H9 (cell line): ENCODE measurements at regions not wholly inside any gene's neighbourhood (a gene's known extent, or its start where the extent isn't known, plus 50 kb on each side); places are given as distances from the start of the nearest gene placed in this dataset.

Source experiments
- DNase-seq: peaks from one replicate; pipeline ENCODE4 v3.0.0-alpha.2; 2017
- H2AFZ ChIP-seq: one replicate; pipeline ENCODE4 v1.6.1; 2013; ENCODE audit warnings: mild to moderate bottlenecking, low read length, control low read depth, moderate library complexity
- H2AK5ac ChIP-seq: 2 replicates; pipeline ENCODE4 v1.6.1; 2013; ENCODE audit warnings: low read length, control low read depth, mixed read lengths; ENCODE audit not compliant: insufficient read length
- H2BK120ac ChIP-seq: one replicate; pipeline ENCODE4 v1.6.1; 2013; ENCODE audit warnings: low read depth, mild to moderate bottlenecking, low read length, control low read depth, inconsistent platforms; ENCODE audit not compliant: poor library complexity, severe bottlenecking
- H2BK12ac ChIP-seq: 2 replicates; pipeline ENCODE4 v1.6.1; 2013; ENCODE audit warnings: low read length, control low read depth, mixed read lengths, low read depth; ENCODE audit not compliant: insufficient read length
- H2BK15ac ChIP-seq: 2 replicates; pipeline ENCODE4 v1.6.1; 2013; ENCODE audit warnings: low read depth, low read length, control low read depth
- H2BK20ac ChIP-seq: one replicate; pipeline ENCODE4 v1.6.1; 2013; ENCODE audit warnings: low read depth, mild to moderate bottlenecking, low read length, control low read depth, inconsistent platforms; ENCODE audit not compliant: poor library complexity, severe bottlenecking
- H2BK5ac ChIP-seq: 2 replicates; pipeline ENCODE4 v1.6.1; 2013; ENCODE audit warnings: low read length, control low read depth, mixed read lengths; ENCODE audit not compliant: insufficient read length
- H3K14ac ChIP-seq: 2 replicates; pipeline ENCODE4 v1.6.1; 2013; ENCODE audit warnings: low read length, control low read depth; ENCODE audit not compliant: insufficient read depth
- H3K18ac ChIP-seq: 2 replicates; pipeline ENCODE4 v1.6.1; 2013; ENCODE audit warnings: low read depth, mild to moderate bottlenecking, mixed read lengths, low read length, control low read depth; ENCODE audit not compliant: insufficient read length
- H3K23ac ChIP-seq: 2 replicates; pipeline ENCODE4 v1.6.1; 2013; ENCODE audit warnings: low read length, control low read depth, mixed read lengths, low read depth; ENCODE audit not compliant: insufficient read length
- H3K23me2 ChIP-seq: 2 replicates; pipeline ENCODE4 v1.6.1; 2013; ENCODE audit warnings: low read depth, mild to moderate bottlenecking, mixed read lengths, low read length, control low read depth; ENCODE audit not compliant: insufficient read length, poor library complexity, severe bottlenecking
- H3K27ac ChIP-seq: 2 replicates; pipeline ENCODE4 v1.5.1; 2013; ENCODE audit warnings: low read length, control low read depth, mixed read lengths, low read depth; ENCODE audit not compliant: insufficient read length
- H3K27me3 ChIP-seq: 2 replicates; pipeline ENCODE4 v1.6.1; 2013; ENCODE audit warnings: low read length, control low read depth, inconsistent platforms; ENCODE audit not compliant: insufficient read depth
- H3K4ac ChIP-seq: 2 replicates; pipeline ENCODE4 v1.6.1; 2013; ENCODE audit warnings: low read depth, mild to moderate bottlenecking, control low read depth, inconsistent platforms, low read length, moderate library complexity
- H3K4me1 ChIP-seq: 2 replicates; pipeline ENCODE4 v1.6.1; 2013; ENCODE audit warnings: low read length, control low read depth, inconsistent platforms; ENCODE audit not compliant: insufficient read depth
- H3K4me2 ChIP-seq: 2 replicates; pipeline ENCODE4 v1.6.1; 2013; ENCODE audit warnings: low read length, control low read depth, mixed read lengths; ENCODE audit not compliant: insufficient read length, insufficient read depth
- H3K56ac ChIP-seq: 2 replicates; pipeline ENCODE4 v1.6.1; 2013; ENCODE audit warnings: low read depth, mild to moderate bottlenecking, mixed read lengths, low read length, control low read depth; ENCODE audit not compliant: insufficient read length
- H3K79me1 ChIP-seq: 2 replicates; pipeline ENCODE4 v1.6.1; 2013; ENCODE audit warnings: low read depth, mild to moderate bottlenecking, moderate library complexity, low read length, control low read depth, inconsistent platforms; ENCODE audit not compliant: insufficient read depth, poor library complexity, severe bottlenecking
- H3K79me2 ChIP-seq: 2 replicates; pipeline ENCODE4 v1.6.1; 2013; ENCODE audit warnings: low read length, control low read depth, inconsistent platforms; ENCODE audit not compliant: insufficient read depth
- H3K9ac ChIP-seq: 2 replicates; pipeline ENCODE4 v1.6.1; 2013; ENCODE audit warnings: low read length, control low read depth, mixed read lengths; ENCODE audit not compliant: insufficient read length; ENCODE audit errors: extremely low read depth
- H3K9me3 ChIP-seq: one replicate; pipeline ENCODE4 v1.6.1; 2013; ENCODE audit warnings: low read depth, low read length, inconsistent platforms; ENCODE audit not compliant: control insufficient read depth
- H3T11ph ChIP-seq: one replicate; pipeline ENCODE4 v1.6.1; 2013; ENCODE audit warnings: mild to moderate bottlenecking, low read length, control low read depth, inconsistent platforms
- H4K20me1 ChIP-seq: one replicate; pipeline ENCODE4 v1.6.1; 2013; ENCODE audit not compliant: control insufficient read depth, insufficient read length, insufficient read depth
- H4K5ac ChIP-seq: 2 replicates; pipeline ENCODE4 v1.6.1; 2013; ENCODE audit warnings: low read depth, mild to moderate bottlenecking, mixed read lengths, low read length, control low read depth; ENCODE audit not compliant: insufficient read length
- H4K8ac ChIP-seq: replicated peaks from 2 replicates; pipeline ENCODE4 v1.6.1; 2013; ENCODE audit warnings: low read length, control low read depth, mixed read lengths, low read depth; ENCODE audit not compliant: insufficient read length
- H4K91ac ChIP-seq: 2 replicates; pipeline ENCODE4 v1.6.1; 2013; ENCODE audit warnings: low read depth, mild to moderate bottlenecking, moderate library complexity, mixed read lengths, low read length, control low read depth; ENCODE audit not compliant: insufficient read length
- H3K27ac Mint-ChIP-seq, 3 experiments: 2 replicates in 2 of 3; 3 replicates in 1 of 3; pipeline ENCODE4 v1.8.0; 2020 to 2021; ENCODE audit warnings: mixed read lengths in 3 of 3, mild to moderate bottlenecking in 1 of 3, moderate library complexity in 1 of 3
- H3K27me3 Mint-ChIP-seq: 2 replicates; pipeline ENCODE4 v1.8.0; 2021; ENCODE audit warnings: low read depth, mild to moderate bottlenecking, moderate library complexity, mixed read lengths
- H3K36me3 Mint-ChIP-seq, 3 experiments: 2 replicates in 2 of 3; 3 replicates in 1 of 3; pipeline ENCODE4 v1.8.0; 2020 to 2021; ENCODE audit warnings: low read depth in 3 of 3, mixed read lengths in 3 of 3; ENCODE audit not compliant: insufficient read depth in 1 of 3
- H3K4me1 Mint-ChIP-seq, 2 experiments: 2 replicates each; pipeline ENCODE4 v1.8.0; 2020; ENCODE audit warnings: mixed read lengths in 2 of 2
- H3K4me3 Mint-ChIP-seq, 2 experiments: 2 replicates in 1 of 2; 3 replicates in 1 of 2; pipeline ENCODE4 v1.8.0; 2020 to 2021; ENCODE audit warnings: mild to moderate bottlenecking in 2 of 2, mixed read lengths in 2 of 2, moderate library complexity in 1 of 2
- H3K9me3 Mint-ChIP-seq, 2 experiments: 2 replicates in 1 of 2; 3 replicates in 1 of 2; pipeline ENCODE4 v1.8.0; 2020; ENCODE audit warnings: mild to moderate bottlenecking in 2 of 2, mixed read lengths in 2 of 2, moderate library complexity in 1 of 2
- CTCF ChIP-seq: fragments of 200-600 bp; sonication (generic); conservative IDR thresholded peaks from 3 replicates; pipeline ENCODE4 v1.8.0; 2021; ENCODE audit warnings: antibody characterized with exemption, mild to moderate bottlenecking
- WGBS: extraction: QIAGEN DNeasy Blood & Tissue Kit; methylation state at CpG from one replicate; pipeline ENCODE4 v1.1.7; 2013; ENCODE audit warnings: missing lambda C conversion rate, low lambda C conversion rate, mixed read lengths; ENCODE audit not compliant: insufficient read length; ENCODE audit errors: extremely low coverage; 5-methylcytosine and 5-hydroxymethylcytosine counted together

DNA sequence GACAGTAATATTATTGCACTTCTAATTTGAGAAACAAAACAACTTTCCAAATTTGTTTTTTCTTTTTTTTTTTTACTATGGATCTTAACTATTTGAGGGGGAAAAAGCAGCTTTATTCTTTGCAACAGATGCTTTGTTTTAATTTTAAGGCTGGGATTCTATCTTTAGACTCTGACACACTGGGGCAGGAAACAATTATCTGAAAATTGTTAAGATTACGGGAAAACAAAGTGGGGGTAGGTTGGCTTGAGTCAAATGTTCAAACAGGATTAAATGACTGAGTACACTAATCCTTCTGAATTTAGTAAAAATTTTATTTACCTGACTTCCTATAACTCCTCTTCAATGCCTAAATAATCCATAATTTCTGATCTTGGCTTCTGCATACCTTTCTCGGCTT lies 543.2 kb downstream of the SLITRK6 start:
- no peak for DNase-seq
- Histone ChIP-seq H3K79me1 (no peaks in the 10 kb centered on the region), H3K14ac (no peak overlapping the region), H3K9me3 (no peaks in the 10 kb centered on the region), H3K23me2 (no peaks in the 10 kb centered on the region), H3K56ac (no peak overlapping the region), H2BK15ac (no peak overlapping the region), H3K18ac (no peak overlapping the region), H4K5ac (no peak overlapping the region), H3K4me1 (no peaks in the 10 kb centered on the region), H2BK120ac (no peak overlapping the region), H2AK5ac (no peak overlapping the region), H2BK12ac (no peak overlapping the region), H3K4ac (no peak overlapping the region), H3K23ac (no peak overlapping the region), H3K79me2 (no peaks in the 10 kb centered on the region), H4K8ac (no peak overlapping the region), H3K27ac (no peak overlapping the region), H4K20me1 (no peaks in the 10 kb centered on the region), H4K91ac (no peak overlapping the region), H3K9ac (no peak overlapping the region), H2BK5ac (no peak overlapping the region), H2AFZ (no peak overlapping the region), H3T11ph (no peak overlapping the region), H3K27me3 (no peaks in the 10 kb centered on the region), H2BK20ac (no peak overlapping the region), H3K4me2 (no peak overlapping the region)
- WGBS: no CpG with 5 or more reads among the region's 2 CpGs
- Mint-ChIP-seq H3K4me3 (no peak overlapping the region), H3K4me1 (peaks cover 3% of the 10 kb centered on the region in 2 experiments; a peak in 1 of 4 replicates), H3K27ac (no peak overlapping the region), H3K27me3 (no peaks in the 10 kb centered on the region), H3K36me3 (peaks cover 0 to 5% (median 2%) of the 10 kb centered on the region in 3 experiments; a peak in 3 of 7 replicates), H3K9me3 (peaks cover 6 to 7% of the 10 kb centered on the region in 2 experiments; a peak in 3 of 5 replicates)
- no peak for TF ChIP-seq CTCF
